Loucy (cell line): ENCODE measurements at regions not wholly inside any gene's neighbourhood (a gene's known extent, or its start where the extent isn't known, plus 50 kb on each side); places are given as distances from the start of the nearest gene placed in this dataset.

Source experiments
- EZH2phosphoT487 ChIP-seq: fragments of 200-600 bp; IDR thresholded peaks from 2 replicates; pipeline ENCODE4 v1.6.1; 2018; ENCODE audit warnings: antibody characterized with exemption, mild to moderate bottlenecking, moderate library complexity, borderline replicate concordance
- TF ChIP-seq, protein P1 (sequence below): fragments of 200-600 bp; sonication (generic); conservative IDR thresholded peaks from 2 replicates; pipeline ENCODE4 v1.5.1; 2014; ENCODE audit warnings: mild to moderate bottlenecking, antibody characterized with exemption, low read length

DNA sequence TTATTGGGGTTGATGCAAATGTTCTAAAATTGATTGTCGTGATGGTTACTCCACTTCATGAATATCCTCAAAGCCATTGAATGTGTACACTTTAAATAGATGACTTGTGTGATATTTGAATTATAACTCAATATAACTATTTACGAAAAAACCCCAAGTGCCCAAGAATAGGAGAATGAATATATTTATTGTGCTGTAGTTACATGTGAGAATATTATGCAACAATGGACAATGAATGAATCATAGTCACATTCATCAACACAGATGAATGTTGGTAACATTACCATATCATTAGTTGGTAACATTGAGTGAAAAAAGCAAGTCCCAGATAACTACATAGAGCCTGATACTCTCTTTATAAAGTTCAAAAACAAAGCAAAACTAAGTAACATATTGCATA is 127.8 kb upstream of the UBL3 start:
- TF ChIP-seq, protein P1, sequence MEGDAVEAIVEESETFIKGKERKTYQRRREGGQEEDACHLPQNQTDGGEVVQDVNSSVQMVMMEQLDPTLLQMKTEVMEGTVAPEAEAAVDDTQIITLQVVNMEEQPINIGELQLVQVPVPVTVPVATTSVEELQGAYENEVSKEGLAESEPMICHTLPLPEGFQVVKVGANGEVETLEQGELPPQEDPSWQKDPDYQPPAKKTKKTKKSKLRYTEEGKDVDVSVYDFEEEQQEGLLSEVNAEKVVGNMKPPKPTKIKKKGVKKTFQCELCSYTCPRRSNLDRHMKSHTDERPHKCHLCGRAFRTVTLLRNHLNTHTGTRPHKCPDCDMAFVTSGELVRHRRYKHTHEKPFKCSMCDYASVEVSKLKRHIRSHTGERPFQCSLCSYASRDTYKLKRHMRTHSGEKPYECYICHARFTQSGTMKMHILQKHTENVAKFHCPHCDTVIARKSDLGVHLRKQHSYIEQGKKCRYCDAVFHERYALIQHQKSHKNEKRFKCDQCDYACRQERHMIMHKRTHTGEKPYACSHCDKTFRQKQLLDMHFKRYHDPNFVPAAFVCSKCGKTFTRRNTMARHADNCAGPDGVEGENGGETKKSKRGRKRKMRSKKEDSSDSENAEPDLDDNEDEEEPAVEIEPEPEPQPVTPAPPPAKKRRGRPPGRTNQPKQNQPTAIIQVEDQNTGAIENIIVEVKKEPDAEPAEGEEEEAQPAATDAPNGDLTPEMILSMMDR: no peak
- TF ChIP-seq EZH2phosphoT487: no peak
